GM21447 (cell line): ENCODE measurements at regions not wholly inside any gene's neighbourhood (a gene's known extent, or its start where the extent isn't known, plus 50 kb on each side); places are given as distances from the start of the nearest gene placed in this dataset.
A peak's percentile ranks its signal among the peaks of the same experiment; 100 is the strongest.
"Not testable (repeated sequence)": the region's sequence is repeated elsewhere in the genome, so short reads cannot be mapped to it uniquely, and the experiment has no call there.

Source experiments
- ATAC-seq: cut with Tn5 transposase; IDR thresholded peaks from one replicate; pipeline ENCODE4 v1.9.1; 2021; ENCODE audit not compliant: unreplicated experiment

- no peak for ATAC-seq
Measured at GRCh38 chr6:150681578-150682395, 82.1 kb downstream of the PLEKHG1 start.

GRCh38 chr6:150683320-150683719 is 83.6 kb downstream of the PLEKHG1 start:
- ATAC-seq = no peak

DNA sequence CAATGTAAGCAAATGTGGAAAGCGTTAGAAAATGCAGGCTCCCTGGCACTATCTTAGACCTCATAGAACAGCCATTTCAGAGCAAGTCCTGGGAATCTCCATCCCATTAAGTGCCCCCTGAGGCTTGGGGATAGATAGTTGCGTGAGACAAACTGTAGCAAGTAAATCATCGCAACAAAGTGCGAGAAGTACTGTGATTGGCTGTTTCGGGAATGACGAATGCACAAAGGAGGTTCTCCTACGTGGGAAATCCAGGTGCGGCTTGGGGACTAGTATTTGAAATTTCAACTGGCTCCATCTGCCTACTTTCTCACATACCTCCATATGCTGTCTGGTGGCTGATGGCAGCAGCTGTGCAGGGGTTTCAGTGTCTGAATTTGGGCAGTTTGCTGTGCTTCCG is 84.5 kb downstream of the PLEKHG1 start:
- no peak for ATAC-seq

- no peak for ATAC-seq
Measured at GRCh38 chr6:150684714-150685459, 85.2 kb downstream of the PLEKHG1 start.

GRCh38 chr6:150685860-150686259 is 86.2 kb downstream of the PLEKHG1 start:
- ATAC-seq = peak; percentile 38

GRCh38 chr6:150686566-150686965 is 86.9 kb downstream of the PLEKHG1 start:
- no peak for ATAC-seq

DNA sequence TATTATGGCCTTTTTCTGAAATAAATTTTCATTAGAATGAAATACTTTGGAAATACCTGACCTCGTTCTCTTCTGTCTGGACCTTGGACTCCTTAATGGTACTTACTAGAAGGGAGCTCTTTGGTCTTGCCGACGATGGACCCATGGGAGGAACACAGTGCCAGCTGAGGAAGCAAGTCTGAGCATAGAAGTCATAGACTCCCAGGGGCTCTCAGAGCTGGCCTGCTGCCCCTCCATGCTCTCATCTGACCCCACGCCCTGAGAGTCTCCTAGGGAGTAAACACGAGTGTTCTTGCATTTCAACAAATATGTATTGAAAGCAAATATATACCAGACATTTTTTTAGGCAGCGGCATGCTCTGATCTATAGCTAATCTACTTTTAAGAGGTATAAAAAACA is 87.8 kb downstream of the PLEKHG1 start:
- no peak for ATAC-seq

GRCh38 chr6:150689900-150690590 is 90.4 kb downstream of the PLEKHG1 start:
- peak; percentile 54 for ATAC-seq

DNA sequence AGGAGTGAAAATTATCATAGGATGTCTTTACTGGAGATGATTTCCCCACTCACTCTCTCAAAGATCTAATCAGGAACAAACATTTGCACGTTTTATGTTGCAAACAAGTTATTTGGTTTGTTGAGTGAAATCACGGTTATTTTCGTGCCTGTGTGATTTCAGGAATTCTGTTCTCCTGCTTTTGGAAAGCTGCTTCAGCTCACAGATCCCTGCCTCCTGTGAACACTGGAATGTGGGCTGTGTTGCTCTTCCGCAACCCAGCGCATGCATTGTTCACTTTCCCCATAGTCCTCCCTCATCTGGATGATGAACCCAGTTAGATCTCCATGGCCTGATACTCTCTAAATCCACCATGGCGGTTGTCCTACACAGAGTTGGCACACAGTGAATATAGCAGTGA is 91.0 kb downstream of the PLEKHG1 start:
- ATAC-seq = no peak

DNA sequence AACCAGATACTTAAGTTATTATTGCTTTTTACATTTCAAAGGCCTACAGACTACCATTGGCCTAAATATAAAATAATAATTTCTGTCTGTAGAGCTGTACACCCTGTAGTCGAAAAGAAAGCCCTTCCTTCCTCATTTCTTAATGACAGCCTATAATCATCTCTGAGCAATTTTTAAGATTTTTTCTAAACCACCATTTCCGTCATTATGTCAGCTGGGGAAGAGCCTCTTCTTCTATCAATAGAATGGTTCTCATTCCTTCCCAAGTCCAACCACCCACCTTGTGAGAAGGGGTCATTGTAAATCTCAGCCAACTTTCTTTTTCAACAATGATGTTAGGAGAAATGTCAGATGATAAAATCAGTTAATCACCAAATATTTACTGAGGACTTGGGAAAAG is 91.8 kb downstream of the PLEKHG1 start:
- no peak for ATAC-seq

DNA sequence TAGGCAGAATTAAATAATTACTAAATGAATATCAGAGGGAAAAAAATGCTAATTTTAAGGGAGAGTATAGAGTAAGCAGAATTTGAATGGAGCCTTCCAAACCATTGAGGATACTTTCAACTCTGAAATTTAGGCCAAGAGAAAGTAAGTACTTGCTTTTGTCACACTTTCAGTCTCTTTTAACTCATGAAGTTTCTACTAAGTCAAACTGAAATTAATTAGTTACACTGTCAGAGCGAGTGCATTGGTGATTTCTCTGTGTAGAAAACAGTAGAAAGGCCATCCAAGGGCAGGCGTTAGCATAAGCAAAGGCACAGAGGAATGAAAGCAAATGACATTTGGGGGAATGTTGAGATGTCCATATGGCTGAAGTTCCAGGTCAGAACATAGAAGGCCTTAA is 92.9 kb downstream of the PLEKHG1 start:
- ATAC-seq = peak; percentile 82

GRCh38 chr6:150694889-150695288 is 95.2 kb downstream of the PLEKHG1 start:
- no peak for ATAC-seq

DNA sequence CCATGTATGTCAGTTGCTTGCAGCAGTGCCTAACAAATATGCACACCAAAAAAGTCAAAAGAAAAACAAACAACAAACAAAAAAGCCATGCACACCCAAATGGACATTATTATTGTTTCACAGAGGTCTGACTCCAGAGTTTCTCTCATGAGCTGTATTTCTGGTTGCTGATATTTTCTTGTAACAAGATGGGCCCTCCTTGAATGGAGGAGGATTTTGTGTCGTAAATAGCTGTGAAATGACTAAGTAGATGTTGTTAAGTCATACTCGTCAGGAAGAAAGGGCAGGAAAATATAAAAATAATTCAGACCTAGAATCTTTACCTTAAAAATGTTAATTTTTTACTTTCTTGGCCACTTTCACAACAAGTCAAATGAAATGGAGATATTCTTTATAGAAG is 96.0 kb downstream of the PLEKHG1 start:
- ATAC-seq = no peak

- ATAC-seq = no peak
Measured at GRCh38 chr6:150696190-150696589, 96.5 kb downstream of the PLEKHG1 start.

GRCh38 chr6:150696918-150697317 is 97.2 kb downstream of the PLEKHG1 start:
- ATAC-seq = not testable (repeated sequence)

DNA sequence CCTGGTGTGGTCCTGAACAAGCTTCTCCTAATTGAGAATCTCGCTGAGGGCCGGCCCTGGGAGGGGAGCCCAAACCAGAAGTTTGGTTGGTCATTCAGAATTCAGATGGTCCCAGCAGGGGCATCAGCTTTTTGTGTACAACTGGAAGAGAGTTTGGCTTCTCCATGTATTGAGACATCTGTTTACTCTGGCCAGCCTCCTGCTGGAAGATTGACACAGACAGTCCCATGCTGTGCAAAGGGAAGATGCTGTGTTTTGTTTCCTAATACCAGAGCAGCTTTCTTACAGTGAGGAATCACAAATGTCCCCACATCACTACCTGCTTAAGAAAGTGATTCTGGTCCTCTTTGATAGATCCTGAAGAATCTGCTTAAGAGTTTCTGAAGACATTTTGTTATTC is 97.8 kb downstream of the PLEKHG1 start:
- no peak for ATAC-seq

DNA sequence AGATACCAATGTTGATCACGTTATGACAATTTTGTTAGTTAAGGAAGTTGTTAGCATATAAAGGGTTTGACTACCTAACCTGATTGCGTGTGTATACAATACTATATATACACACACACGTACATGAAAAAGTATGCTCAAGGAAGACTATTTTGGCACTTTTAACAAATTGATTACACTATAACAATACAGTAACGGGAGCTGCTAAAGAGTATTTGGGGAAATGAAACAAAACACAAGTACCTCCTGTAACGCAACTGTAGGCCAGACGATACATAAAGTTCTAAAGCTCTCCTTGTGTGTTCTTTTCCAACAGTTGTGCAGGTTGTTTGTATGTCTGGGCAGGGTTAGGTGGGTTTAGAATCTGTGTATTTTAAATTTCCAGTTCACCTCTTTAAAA is 98.7 kb downstream of the PLEKHG1 start:
- no peak for ATAC-seq

GRCh38 chr6:150702675-150703074 is 103.0 kb downstream of the PLEKHG1 start:
- no peak for ATAC-seq

- ATAC-seq = no peak
Measured at GRCh38 chr6:150704447-150705192, 104.9 kb downstream of the PLEKHG1 start.

DNA sequence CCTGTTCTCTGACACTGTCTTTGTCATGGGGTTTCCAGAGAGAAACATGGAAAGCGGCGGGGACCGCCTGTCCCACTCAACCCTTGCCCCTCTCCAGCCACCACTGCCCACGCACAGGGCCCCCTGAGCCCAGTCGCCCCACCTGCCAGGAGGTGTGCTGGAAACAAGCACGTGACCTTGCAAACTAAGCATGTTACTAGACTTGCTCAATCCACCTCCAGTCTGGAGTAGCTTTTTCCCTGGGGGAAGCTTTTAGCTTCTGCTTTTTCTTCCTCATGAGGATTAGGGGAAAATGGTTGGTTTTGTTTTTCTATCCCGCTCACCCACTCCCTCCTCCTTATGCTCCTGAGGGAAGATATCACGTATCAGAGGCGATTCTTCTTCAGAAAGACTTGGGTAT is 105.7 kb downstream of the PLEKHG1 start:
- ATAC-seq = no peak

GRCh38 chr6:150710236-150710635 is 110.6 kb downstream of the PLEKHG1 start:
- ATAC-seq = no peak
